AG10803 (cell line): ENCODE measurements at regions not wholly inside any gene's neighbourhood (a gene's known extent, or its start where the extent isn't known, plus 50 kb on each side); places are given as distances from the start of the nearest gene placed in this dataset.
A peak's percentile ranks its signal among the peaks of the same experiment; 100 is the strongest.

Source experiments
- DNase-seq: peaks from one replicate; pipeline ENCODE4 v3.0.0; 2010; ENCODE audit warnings: low read depth
- H3K4me3 ChIP-seq: 2 replicates; pipeline ENCODE4 v1.5.1; 2011; ENCODE audit warnings: mild to moderate bottlenecking, low read length, control low read depth
- CTCF ChIP-seq: conservative IDR thresholded peaks from 2 replicates; pipeline ENCODE4 v1.5.1; 2011; ENCODE audit warnings: mild to moderate bottlenecking, low read length, control low read depth, inconsistent platforms

GRCh38 chr13:109654341-109655205 lies 131.8 kb downstream of the IRS2 start:
- no peak for TF ChIP-seq CTCF
- peak; percentile 25 for DNase-seq
- H3K4me3 ChIP-seq = no peak overlapping the region

GRCh38 chr13:109652531-109652930 lies 133.9 kb downstream of the IRS2 start:
- H3K4me3 ChIP-seq = no peak overlapping the region
- no peak for DNase-seq
- TF ChIP-seq CTCF = no peak

GRCh38 chr13:109651854-109652253 lies 134.5 kb downstream of the IRS2 start:
- TF ChIP-seq CTCF = no peak
- H3K4me3 ChIP-seq = no peak overlapping the region
- no peak for DNase-seq

GRCh38 chr13:109651311-109651710 lies 135.1 kb downstream of the IRS2 start:
- no peak for TF ChIP-seq CTCF
- H3K4me3 ChIP-seq = no peak overlapping the region
- no peak for DNase-seq

- H3K4me3 ChIP-seq = no peak overlapping the region
- DNase-seq = no peak
- no peak for TF ChIP-seq CTCF
Measured at GRCh38 chr13:109650861-109651260, 135.5 kb downstream of the IRS2 start.

GRCh38 chr13:109649713-109650112 lies 136.7 kb downstream of the IRS2 start:
- TF ChIP-seq CTCF = no peak
- H3K4me3 ChIP-seq = no peak overlapping the region
- DNase-seq = no peak

GRCh38 chr13:109647699-109648098 lies 138.7 kb downstream of the IRS2 start:
- H3K4me3 ChIP-seq = no peak overlapping the region
- DNase-seq = no peak
- no peak for TF ChIP-seq CTCF
